ENCODE measurements at regions not wholly inside any gene's neighbourhood (a gene's known extent, or its start where the extent isn't known, plus 50 kb on each side); places are given as distances from the start of the nearest gene placed in this dataset.

GRCh38 chr4:96003951-96004740, 164.3 kb downstream of the PDHA2 start:
- no peaks in the 10 kb centered on the region for H3K79me2 ChIP-seq (ENCODE audit: control insufficient read depth, insufficient read depth, low read length)
- H3K9me3 ChIP-seq (replicated peaks; ENCODE audit: control insufficient read depth, insufficient read depth, low read length): no peaks in the 10 kb centered on the region
- no peak for ATAC-seq
- H3K36me3 ChIP-seq (ENCODE audit: control insufficient read depth in 2 of 2, insufficient read depth in 2 of 2, low read length in 1 of 2): no peaks in the 10 kb centered on the region
- H3K4me2 ChIP-seq (ENCODE audit: control insufficient read depth, insufficient read depth): no peak overlapping the region
- no peak overlapping the region for H3K27ac ChIP-seq (ENCODE audit: control insufficient read depth, insufficient read depth)
- intact Hi-C loops (cut with micrococcal nuclease; ENCODE audit: unreplicated experiment) (no loop called here), in situ Hi-C loops (cut with MboI) (no loop called here)
- SMC1A ChIA-PET (ENCODE audit: uncharacterized antibody, unreplicated experiment): no interaction called here
- POLR2A ChIA-PET: interaction anchor here (0.5 kb wide), 1 partner anchor 22 kb away, joined by 4 read pairs; no protein-coding TSS in a partner anchor
- no peak overlapping the region for H3K9ac ChIP-seq (ENCODE audit: control insufficient read depth, insufficient read depth, low read length)
- no peak overlapping the region for H2AFZ ChIP-seq (ENCODE audit: control insufficient read depth, low read depth, low read length)
- DNase-seq (ENCODE audit: low read depth, low spot score): no peak
- BruUV-seq (replicated peaks): no TSS peak
- no peak for FAIRE-seq
- RAD21 ChIA-PET (ENCODE audit: unreplicated experiment): no interaction called here
- CTCF ChIA-PET: no interaction called here
- WGBS (ENCODE audit: insufficient coverage, insufficient replicate concordance, low lambda C conversion rate, missing lambda C conversion rate): 26% methylated on average over 8 of the region's 8 CpGs
- no peak overlapping the region for H3K4me3 ChIP-seq
- no peaks in the 10 kb centered on the region for H3K4me1 ChIP-seq (ENCODE audit: control insufficient read depth, insufficient read depth, low read length)
- no peaks in the 10 kb centered on the region for H3K27me3 ChIP-seq (replicated peaks in 1 of 2; ENCODE audit: control insufficient read depth in 2 of 2, insufficient read depth in 2 of 2, low read length in 1 of 2)
- no peaks in the 10 kb centered on the region for H4K20me1 ChIP-seq (ENCODE audit: control insufficient read depth, insufficient read depth)
- no peak for TF ChIP-seq BHLHE40 (IDR thresholded peaks at IDR 0.05; ENCODE audit: borderline replicate concordance in 1 of 2, low read depth in 2 of 2, low read length in 1 of 2)
- TF ChIP-seq NFXL1 (IDR thresholded peaks at IDR 0.05; ENCODE audit: borderline replicate concordance): no peak
- no peak for TF ChIP-seq ZNF274 (IDR thresholded peaks at IDR 0.05; ENCODE audit: insufficient read depth, insufficient read length)
- no peak for TF ChIP-seq LARP7 (IDR thresholded peaks at IDR 0.05)
- no peak for TF ChIP-seq ZNF622 (IDR thresholded peaks at IDR 0.05)
- TF ChIP-seq SMAD1 (IDR thresholded peaks at IDR 0.05; ENCODE audit: low read depth, partially characterized antibody): no peak
- TF ChIP-seq JUNB (IDR thresholded peaks at IDR 0.05): no peak
- no peak for TF ChIP-seq CREB1 (IDR thresholded peaks at IDR 0.05; ENCODE audit: low read depth)
- TF ChIP-seq MXI1 (IDR thresholded peaks at IDR 0.05; ENCODE audit: low read depth, low read length): no peak
- no peak for TF ChIP-seq RBBP5 (conservative IDR thresholded peaks at IDR 0.05)
- no peak for TF ChIP-seq CEBPZ (IDR thresholded peaks at IDR 0.05; ENCODE audit: low read depth, low read length)
- no peak for TF ChIP-seq CHD4 (IDR thresholded peaks at IDR 0.05)
- TF ChIP-seq PBX3 (IDR thresholded peaks at IDR 0.05; ENCODE audit: insufficient replicate concordance, low read depth, low read length): no peak
- TF ChIP-seq NKRF (conservative IDR thresholded peaks at IDR 0.05): no peak
- no peak for TF ChIP-seq NFYA (IDR thresholded peaks at IDR 0.05; ENCODE audit: borderline replicate concordance, low read depth, low read length)
- no peak for TF ChIP-seq STAT3 (IDR thresholded peaks at IDR 0.05; ENCODE audit: low read depth, low read length)
- TF ChIP-seq E2F4 (IDR thresholded peaks at IDR 0.05; ENCODE audit: low read depth, low read length): no peak

All from GM12878 (cell line).